ENCODE measurements at regions not wholly inside any gene's neighbourhood (a gene's known extent, or its start where the extent isn't known, plus 50 kb on each side); places are given as distances from the start of the nearest gene placed in this dataset.
A peak's percentile ranks its signal among the peaks of the same experiment; 100 is the strongest.
"Not testable (repeated sequence)": the region's sequence is repeated elsewhere in the genome, so short reads cannot be mapped to it uniquely, and the experiment has no call there.

DNA sequence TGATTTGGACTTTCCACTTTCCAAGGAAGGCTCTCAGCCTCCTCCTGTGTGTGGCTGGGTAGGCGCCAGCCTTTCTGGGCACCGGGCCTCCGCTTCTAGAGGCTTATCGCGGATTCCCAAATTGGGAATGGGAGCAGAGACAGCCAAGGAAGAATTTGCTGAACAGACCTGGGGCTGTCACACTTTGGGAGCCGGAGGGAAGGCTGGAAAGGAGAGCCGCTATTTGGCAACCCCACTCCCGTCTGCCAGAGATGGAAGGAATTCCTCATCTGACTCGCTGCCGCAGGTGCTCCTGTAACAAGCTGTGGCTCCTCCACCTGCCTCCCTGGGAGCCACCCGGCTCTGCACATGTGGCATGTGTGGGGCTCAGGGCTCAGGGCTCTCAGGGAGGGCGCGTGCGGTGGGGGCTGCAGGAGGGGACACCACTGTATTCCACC is 50.8 kb upstream of the ECHDC3 start:
- H3K4me1 ChIP-seq (ENCODE audit: control insufficient read depth, insufficient read depth, low read length), result no peaks in the 10 kb centered on the region
- no peaks in the 10 kb centered on the region for H3K27me3 ChIP-seq (ENCODE audit: control insufficient read depth in 1 of 2, insufficient read depth in 2 of 2, low read length in 2 of 2)
- no peak overlapping the region for H3K27ac ChIP-seq (ENCODE audit: low read length)
- no peaks in the 10 kb centered on the region for H3K36me3 ChIP-seq (ENCODE audit: control insufficient read depth in 2 of 2, insufficient read depth in 2 of 2, low read length in 2 of 2)
- H3K9me3 ChIP-seq (ENCODE audit: control insufficient read depth in 2 of 2, low read length in 2 of 2), result no peaks in the 10 kb centered on the region
- H3K9ac ChIP-seq (ENCODE audit: low read length in 2 of 2), result no peak overlapping the region
- H3K4me3 ChIP-seq (ENCODE audit: low read length in 2 of 2), result no peak overlapping the region

DNA sequence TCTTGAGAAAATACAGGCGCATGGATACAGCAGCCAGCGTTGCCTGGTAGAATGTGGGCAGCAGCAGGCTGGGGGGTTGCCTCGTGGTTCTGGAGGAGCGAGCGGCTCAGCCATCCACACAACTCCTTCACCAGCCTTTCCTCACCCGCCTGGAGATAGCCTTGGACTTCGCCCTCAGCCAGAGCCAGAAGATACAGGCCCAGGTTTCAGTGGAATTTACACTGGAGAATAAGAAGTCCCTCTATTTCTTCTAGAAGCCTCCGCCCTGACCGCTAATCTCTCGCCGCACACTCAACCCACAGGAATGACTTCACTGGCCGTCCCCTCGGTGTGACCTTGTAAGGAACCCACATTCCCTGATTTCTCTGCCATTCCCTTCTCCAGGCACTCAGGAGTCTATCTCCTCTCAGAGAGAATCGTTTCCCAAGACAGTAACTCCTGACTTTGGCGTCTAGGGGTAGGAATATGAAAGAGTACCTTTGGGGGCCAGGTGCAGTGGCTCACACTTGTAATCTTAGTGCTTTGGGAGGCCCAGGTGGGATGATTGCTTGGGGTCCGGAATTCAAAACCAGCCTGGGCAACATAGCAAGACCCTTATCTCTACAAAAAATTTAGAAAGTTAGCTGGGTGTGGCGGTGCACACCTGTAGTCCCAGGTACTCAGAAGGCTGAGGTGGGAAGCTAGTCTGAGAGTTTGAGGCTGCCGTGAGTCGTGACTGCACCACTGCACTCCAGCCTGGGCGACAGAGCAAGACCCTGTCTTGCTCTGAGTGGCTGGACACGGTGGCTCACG is 52.0 kb upstream of the ECHDC3 start:
- Histone ChIP-seq H3K27ac (ENCODE audit: low read length) (no peak overlapping the region), H3K9me3 (ENCODE audit: control insufficient read depth in 2 of 2, low read length in 2 of 2) (no peaks in the 10 kb centered on the region), H3K36me3 (ENCODE audit: control insufficient read depth in 2 of 2, insufficient read depth in 2 of 2, low read length in 2 of 2) (no peaks in the 10 kb centered on the region), H3K27me3 (ENCODE audit: control insufficient read depth in 1 of 2, insufficient read depth in 2 of 2, low read length in 2 of 2) (no peaks in the 10 kb centered on the region), H3K4me1 (ENCODE audit: control insufficient read depth, insufficient read depth, low read length) (peaks cover under 1% of the 10 kb centered on the region), H3K9ac (ENCODE audit: low read length in 2 of 2) (no peak overlapping the region), H3K4me3 (ENCODE audit: low read length in 2 of 2) (no peak overlapping the region)

GRCh38 chr10:11688448-11688795 is 53.8 kb upstream of the ECHDC3 start:
- H3K27me3 ChIP-seq (ENCODE audit: control insufficient read depth in 1 of 2, insufficient read depth in 2 of 2, low read length in 2 of 2); H3K9ac ChIP-seq (ENCODE audit: low read length in 2 of 2); H3K4me3 ChIP-seq (ENCODE audit: low read length in 2 of 2); H3K9me3 ChIP-seq (ENCODE audit: control insufficient read depth in 2 of 2, low read length in 2 of 2); H3K27ac ChIP-seq (ENCODE audit: low read length); H3K4me1 ChIP-seq (ENCODE audit: control insufficient read depth, insufficient read depth, low read length); H3K36me3 ChIP-seq (ENCODE audit: control insufficient read depth in 2 of 2, insufficient read depth in 2 of 2, low read length in 2 of 2): not testable (repeated sequence)

- Histone ChIP-seq H3K9me3 (ENCODE audit: control insufficient read depth in 2 of 2, low read length in 2 of 2) (no peaks in the 10 kb centered on the region), H3K4me3 (ENCODE audit: low read length in 2 of 2) (no peak overlapping the region), H3K9ac (ENCODE audit: low read length in 2 of 2) (no peak overlapping the region), H3K4me1 (ENCODE audit: control insufficient read depth, insufficient read depth, low read length) (peaks cover 7% of the 10 kb centered on the region), H3K27ac (ENCODE audit: low read length) (no peak overlapping the region), H3K27me3 (ENCODE audit: control insufficient read depth in 1 of 2, insufficient read depth in 2 of 2, low read length in 2 of 2) (no peaks in the 10 kb centered on the region), H3K36me3 (ENCODE audit: control insufficient read depth in 2 of 2, insufficient read depth in 2 of 2, low read length in 2 of 2) (no peaks in the 10 kb centered on the region)
These were observed 54.3 kb upstream of the ECHDC3 start for GRCh38 chr10:11687779-11688447.

DNA sequence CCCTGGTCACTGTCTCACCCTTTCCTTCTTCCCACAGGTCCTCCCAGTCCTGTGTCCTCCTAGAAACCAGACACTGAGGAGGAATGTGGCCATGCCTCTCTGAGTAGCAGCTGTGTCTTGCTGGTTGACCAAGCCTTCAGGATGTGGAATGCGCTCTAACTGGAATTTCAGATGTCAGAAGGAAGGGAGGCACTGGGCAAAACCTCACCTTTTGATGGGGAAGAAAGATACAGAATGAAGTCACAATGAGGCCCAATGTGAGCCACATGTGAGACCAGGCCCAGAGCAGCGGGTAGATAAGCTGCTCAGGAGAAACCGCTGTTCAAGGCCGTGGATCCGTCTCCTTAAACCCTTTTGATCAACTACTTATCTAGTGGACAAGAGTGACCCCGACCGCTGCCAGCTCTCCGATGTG is 54.8 kb upstream of the ECHDC3 start:
- Histone ChIP-seq H3K4me3 (ENCODE audit: low read length in 2 of 2) (no peak overlapping the region), H3K4me1 (ENCODE audit: control insufficient read depth, insufficient read depth, low read length) (peaks cover 8% of the 10 kb centered on the region), H3K9me3 (ENCODE audit: control insufficient read depth in 2 of 2, low read length in 2 of 2) (no peaks in the 10 kb centered on the region), H3K9ac (ENCODE audit: low read length in 2 of 2) (no peak overlapping the region), H3K27me3 (ENCODE audit: control insufficient read depth in 1 of 2, insufficient read depth in 2 of 2, low read length in 2 of 2) (no peaks in the 10 kb centered on the region), H3K36me3 (ENCODE audit: control insufficient read depth in 2 of 2, insufficient read depth in 2 of 2, low read length in 2 of 2) (no peaks in the 10 kb centered on the region), H3K27ac (ENCODE audit: low read length) (no peak overlapping the region)

- no peak overlapping the region for H3K9ac ChIP-seq (ENCODE audit: low read length in 2 of 2)
- no peaks in the 10 kb centered on the region for H3K9me3 ChIP-seq (ENCODE audit: control insufficient read depth in 2 of 2, low read length in 2 of 2)
- no peaks in the 10 kb centered on the region for H3K36me3 ChIP-seq (ENCODE audit: control insufficient read depth in 2 of 2, insufficient read depth in 2 of 2, low read length in 2 of 2)
- H3K27ac ChIP-seq (ENCODE audit: low read length), result no peak overlapping the region
- no peak overlapping the region for H3K4me3 ChIP-seq (ENCODE audit: low read length in 2 of 2)
- peaks cover 8% of the 10 kb centered on the region for H3K4me1 ChIP-seq (ENCODE audit: control insufficient read depth, insufficient read depth, low read length)
- H3K27me3 ChIP-seq (ENCODE audit: control insufficient read depth in 1 of 2, insufficient read depth in 2 of 2, low read length in 2 of 2), result peaks cover 0 to 2% of the 10 kb centered on the region in 2 donors
These were observed 56.4 kb upstream of the ECHDC3 start for GRCh38 chr10:11685787-11686218.

DNA sequence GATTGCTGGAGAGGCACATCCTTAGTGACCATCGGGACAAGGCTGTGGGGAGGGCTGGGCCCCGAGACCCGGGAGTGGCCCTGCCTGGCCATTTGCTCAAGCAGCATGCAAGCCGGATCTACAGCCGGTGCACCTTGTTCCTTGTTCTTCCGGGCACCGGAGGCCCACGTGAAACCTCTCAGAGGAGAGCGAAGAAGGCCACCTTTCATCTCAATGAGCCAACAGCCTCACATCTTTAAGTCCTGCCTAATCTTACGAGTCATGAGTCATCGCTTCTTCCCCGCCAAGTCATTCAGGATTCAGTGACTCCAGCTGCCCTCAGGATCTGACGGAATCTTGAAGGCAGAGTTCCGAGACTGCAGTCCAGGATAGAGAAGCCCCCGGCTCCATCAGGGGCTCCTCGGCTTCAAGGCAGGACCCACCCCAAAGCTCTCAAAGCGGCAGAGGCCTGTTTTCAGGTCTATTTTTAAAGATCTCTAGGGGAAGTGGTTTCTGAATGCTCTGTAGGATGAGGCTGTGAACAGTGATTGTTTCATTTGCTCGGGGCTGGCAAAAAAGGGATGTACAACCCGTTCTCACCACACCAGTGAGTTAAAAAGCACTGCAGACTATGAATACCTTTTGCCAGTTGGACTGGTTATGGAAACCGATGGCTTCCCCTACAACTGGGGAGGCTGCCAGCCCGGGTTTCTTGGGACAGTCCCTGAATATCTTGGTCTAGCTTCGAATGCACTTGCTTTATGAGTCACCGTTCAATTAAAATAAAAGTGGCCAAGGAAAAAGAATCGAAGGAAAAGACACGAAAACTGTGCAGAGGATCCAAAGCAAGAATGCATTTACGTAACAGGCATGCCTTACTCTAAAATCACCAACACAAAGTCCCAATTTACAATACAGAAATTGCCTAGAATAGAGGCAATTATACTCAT is 57.2 kb upstream of the ECHDC3 start:
- Histone ChIP-seq H3K27ac (ENCODE audit: low read length) (peak overlapping the region; percentile 41), H3K4me1 (ENCODE audit: control insufficient read depth, insufficient read depth, low read length) (peaks cover 8% of the 10 kb centered on the region), H3K27me3 (ENCODE audit: control insufficient read depth in 1 of 2, insufficient read depth in 2 of 2, low read length in 2 of 2) (peaks cover 0 to 2% of the 10 kb centered on the region in 2 donors), H3K9me3 (ENCODE audit: control insufficient read depth in 2 of 2, low read length in 2 of 2) (no peaks in the 10 kb centered on the region), H3K9ac (ENCODE audit: low read length in 2 of 2) (no peak overlapping the region), H3K36me3 (ENCODE audit: control insufficient read depth in 2 of 2, insufficient read depth in 2 of 2, low read length in 2 of 2) (no peaks in the 10 kb centered on the region), H3K4me3 (ENCODE audit: low read length in 2 of 2) (peak overlapping the region; percentile 35 to 57)

DNA sequence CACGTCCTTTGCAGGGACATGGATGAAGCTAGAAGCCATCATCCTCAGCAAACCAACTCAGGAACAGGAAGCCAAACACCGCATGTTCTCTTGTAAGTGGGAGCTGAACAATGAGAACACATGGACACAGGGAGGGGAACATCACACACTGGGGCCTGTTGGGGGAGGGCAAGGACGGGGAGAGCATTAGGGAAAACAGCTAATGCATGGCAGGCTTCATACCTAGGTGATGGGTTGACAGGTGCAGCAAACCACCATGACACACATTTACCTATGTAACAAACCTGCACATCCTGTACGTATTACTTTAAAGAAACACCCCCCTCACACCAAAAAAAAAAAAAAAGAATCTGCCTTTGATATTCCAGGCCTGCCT is 57.9 kb upstream of the ECHDC3 start:
- H3K9ac ChIP-seq (ENCODE audit: low read length in 2 of 2); H3K27me3 ChIP-seq (ENCODE audit: control insufficient read depth in 1 of 2, insufficient read depth in 2 of 2, low read length in 2 of 2); H3K4me1 ChIP-seq (ENCODE audit: control insufficient read depth, insufficient read depth, low read length); H3K36me3 ChIP-seq (ENCODE audit: control insufficient read depth in 2 of 2, insufficient read depth in 2 of 2, low read length in 2 of 2); H3K4me3 ChIP-seq (ENCODE audit: low read length in 2 of 2); H3K9me3 ChIP-seq (ENCODE audit: control insufficient read depth in 2 of 2, low read length in 2 of 2): not testable (repeated sequence)
- peak overlapping the region; percentile 41 for H3K27ac ChIP-seq (ENCODE audit: low read length)

DNA sequence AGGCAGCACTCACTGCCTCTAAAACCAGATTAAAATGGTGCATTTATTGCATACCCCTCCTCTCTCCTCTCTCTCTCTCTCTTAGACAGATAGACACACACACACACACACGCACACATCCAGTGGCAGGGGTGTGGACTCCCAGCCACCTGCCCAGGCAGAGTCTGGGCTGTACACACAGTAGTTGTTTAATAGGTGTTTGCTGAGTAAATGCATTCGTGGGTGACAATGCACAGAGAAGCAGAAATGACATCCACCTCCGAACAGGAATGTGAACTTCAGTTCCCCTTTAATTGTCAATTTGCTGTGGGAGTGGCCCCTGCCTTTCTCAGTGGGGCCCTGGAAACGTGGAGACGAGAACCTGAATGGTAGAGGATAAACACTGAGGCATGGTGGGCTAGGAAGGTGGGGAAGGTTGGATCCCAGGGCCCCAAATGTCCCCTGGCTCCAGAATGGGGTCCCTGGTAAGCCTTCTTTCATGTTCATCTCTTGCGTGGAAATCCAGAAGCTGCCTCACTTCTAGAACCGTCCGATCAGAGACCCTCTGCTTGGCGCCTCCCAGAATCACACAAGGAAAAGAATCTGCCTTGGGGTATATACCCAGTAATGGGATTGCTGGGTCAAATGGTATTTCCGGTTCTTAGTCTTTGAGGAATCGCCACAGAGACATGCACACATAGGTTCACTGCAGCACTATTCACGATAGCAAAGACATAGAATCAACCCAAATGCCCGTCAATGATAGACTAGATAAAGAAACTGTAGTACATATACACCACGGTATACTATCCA is 58.5 kb upstream of the ECHDC3 start:
- peaks cover 0 to 2% of the 10 kb centered on the region in 2 donors for H3K27me3 ChIP-seq (ENCODE audit: control insufficient read depth in 1 of 2, insufficient read depth in 2 of 2, low read length in 2 of 2)
- no peak overlapping the region for H3K4me3 ChIP-seq (ENCODE audit: low read length in 2 of 2)
- no peak overlapping the region for H3K27ac ChIP-seq (ENCODE audit: low read length)
- no peaks in the 10 kb centered on the region for H3K9me3 ChIP-seq (ENCODE audit: control insufficient read depth in 2 of 2, low read length in 2 of 2)
- peaks cover 8% of the 10 kb centered on the region for H3K4me1 ChIP-seq (ENCODE audit: control insufficient read depth, insufficient read depth, low read length)
- no peak overlapping the region for H3K9ac ChIP-seq (ENCODE audit: low read length in 2 of 2)
- no peaks in the 10 kb centered on the region for H3K36me3 ChIP-seq (ENCODE audit: control insufficient read depth in 2 of 2, insufficient read depth in 2 of 2, low read length in 2 of 2)

GRCh38 chr10:11682851-11683250 is 59.3 kb upstream of the ECHDC3 start:
- no peaks in the 10 kb centered on the region for H3K9me3 ChIP-seq (ENCODE audit: control insufficient read depth in 2 of 2, low read length in 2 of 2)
- H3K9ac ChIP-seq (ENCODE audit: low read length in 2 of 2), result no peak overlapping the region
- H3K36me3 ChIP-seq (ENCODE audit: control insufficient read depth in 2 of 2, insufficient read depth in 2 of 2, low read length in 2 of 2), result no peaks in the 10 kb centered on the region
- no peak overlapping the region for H3K4me3 ChIP-seq (ENCODE audit: low read length in 2 of 2)
- peaks cover 8% of the 10 kb centered on the region for H3K4me1 ChIP-seq (ENCODE audit: control insufficient read depth, insufficient read depth, low read length)
- H3K27ac ChIP-seq (ENCODE audit: low read length), result no peak overlapping the region
- peaks cover 0 to 2% of the 10 kb centered on the region in 2 donors for H3K27me3 ChIP-seq (ENCODE audit: control insufficient read depth in 1 of 2, insufficient read depth in 2 of 2, low read length in 2 of 2)
